ENCODE measurements at regions not wholly inside any gene's neighbourhood (a gene's known extent, or its start where the extent isn't known, plus 50 kb on each side); places are given as distances from the start of the nearest gene placed in this dataset.
"Not testable (repeated sequence)": the region's sequence is repeated elsewhere in the genome, so short reads cannot be mapped to it uniquely, and the experiment has no call there.

GRCh38 chr6:115873901-115874300, 186.8 kb downstream of the FRK start:
- no peak for DNase-seq (ENCODE audit: low spot score)

- DNase-seq (ENCODE audit: low spot score), result no peak
Observed at GRCh38 chr6:115870464-115870863, 190.2 kb downstream of the FRK start.

- DNase-seq (ENCODE audit: low spot score), result no peak
Observed at GRCh38 chr6:115865914-115866313, 194.8 kb downstream of the FRK start.

- DNase-seq (ENCODE audit: low spot score), result no peak
Observed at GRCh38 chr6:115863211-115863610, 197.5 kb downstream of the FRK start.

GRCh38 chr6:115861658-115862057, 199.0 kb downstream of the FRK start:
- not testable (repeated sequence) for DNase-seq (ENCODE audit: low spot score)

GRCh38 chr6:115859577-115859976, 201.1 kb downstream of the FRK start:
- not testable (repeated sequence) for DNase-seq (ENCODE audit: low spot score)

GRCh38 chr6:115854866-115855665, 205.6 kb downstream of the FRK start:
- no peak for DNase-seq (ENCODE audit: low spot score)

- no peak for DNase-seq (ENCODE audit: low spot score)
Observed at GRCh38 chr6:115847671-115848070, 213.0 kb downstream of the FRK start.

GRCh38 chr6:115843945-115844344, 216.7 kb downstream of the FRK start:
- no peak for DNase-seq (ENCODE audit: low spot score)

- DNase-seq (ENCODE audit: low spot score), result no peak
Observed at GRCh38 chr6:115842338-115842737, 218.4 kb downstream of the FRK start.

GRCh38 chr6:115839583-115840181, 221.0 kb downstream of the FRK start:
- no peak for DNase-seq (ENCODE audit: low spot score)

- no peak for DNase-seq (ENCODE audit: low spot score)
Observed at GRCh38 chr6:115838763-115839401, 221.8 kb downstream of the FRK start.

GRCh38 chr6:115838216-115838615, 222.5 kb downstream of the FRK start:
- no peak for DNase-seq (ENCODE audit: low spot score)

GRCh38 chr6:115836374-115836773, 224.3 kb downstream of the FRK start:
- not testable (repeated sequence) for DNase-seq (ENCODE audit: low spot score)

- no peak for DNase-seq (ENCODE audit: low spot score)
Observed at GRCh38 chr6:115835314-115835713, 225.4 kb downstream of the FRK start.

GRCh38 chr6:115834542-115834941, 226.1 kb downstream of the FRK start:
- DNase-seq (ENCODE audit: low spot score), result not testable (repeated sequence)

GRCh38 chr6:115832786-115833185, 227.9 kb downstream of the FRK start:
- no peak for DNase-seq (ENCODE audit: low spot score)

- DNase-seq (ENCODE audit: low spot score), result no peak
Observed at GRCh38 chr6:115832186-115832585, 228.5 kb downstream of the FRK start.

GRCh38 chr6:115830895-115831294, 229.8 kb downstream of the FRK start:
- DNase-seq (ENCODE audit: low spot score), result no peak

GRCh38 chr6:115821798-115822197, 238.9 kb downstream of the FRK start:
- DNase-seq (ENCODE audit: low spot score), result no peak

GRCh38 chr6:115819506-115819905, 241.2 kb downstream of the FRK start:
- DNase-seq (ENCODE audit: low spot score), result no peak

- no peak for DNase-seq (ENCODE audit: low spot score)
Observed at GRCh38 chr6:115817161-115817560, 243.5 kb downstream of the FRK start.

GRCh38 chr6:115814907-115815306, 245.8 kb downstream of the FRK start:
- DNase-seq (ENCODE audit: low spot score), result no peak

Measured in ureter (tissue), 1 donor.